K562 (cell line): ENCODE measurements at regions not wholly inside any gene's neighbourhood (a gene's known extent, or its start where the extent isn't known, plus 50 kb on each side); places are given as distances from the start of the nearest gene placed in this dataset.
A peak's percentile ranks its signal among the peaks of the same experiment; 100 is the strongest.
"Not testable (repeated sequence)": the region's sequence is repeated elsewhere in the genome, so short reads cannot be mapped to it uniquely, and the experiment has no call there.

ENCODE experiments used
- ATAC-seq: fragments of 200-7000 bp; cut with Tn5 transposase; 3 replicates; pipeline ENCODE4 v1.9.1; 2020; ENCODE audit warnings: moderate library complexity
- BruUV-seq: library from RNA; stranded (reverse); fragments of 400-500 nt; replicated peaks from 2 replicates; lab custom pipeline; 2021; lab: Mats Ljungman, UMichigan
- CTCF ChIA-PET: fragments of 300-600 bp; formaldehyde crosslinking; extraction: SDS; loops from one replicate; lab custom pipeline; 2021; ENCODE audit warnings: low intra/inter-chr PET ratio; lab: Yijun Ruan, JAX
- POLR2A ChIA-PET: fragments of 300-600, 350-650 bp; sonication (Branson Sonifier 250); formaldehyde crosslinking; extraction: SDS; loops from one replicate; lab custom pipeline; 2021; ENCODE audit warnings: antibody characterized with exemption, inconsistent platforms; lab: Yijun Ruan, JAX
- DNase-seq, 4 experiments: peaks; one replicate each; pipeline versions ENCODE4 v3.0.0 to v3.0.0-alpha.2; 2011 to 2018; ENCODE audit warnings: low spot score in 3 of 4, mixed read lengths in 3 of 4; ENCODE audit errors: extremely low read depth in 1 of 4
- FAIRE-seq: peaks from 2 replicates; lab custom pipeline; 2011; peaks lifted over from hg19 to GRCh38; lab: Jason Lieb, UNC
- H2AFZ ChIP-seq: 2 replicates; pipeline ENCODE4 v1.6.0; 2011; ENCODE audit warnings: low read depth, low read length, control low read depth, inconsistent platforms
- H3K27ac ChIP-seq: fragments of 200-600 bp; 3 replicates; pipeline ENCODE4 v1.8.0; 2011; ENCODE audit warnings: low read depth, mild to moderate bottlenecking, control low read depth, inconsistent platforms, low read length, moderate library complexity, mixed read lengths; ENCODE audit errors: extremely low read depth
- H3K27me3 ChIP-seq, 2 experiments: fragments of 300-600 bp in 1 of 2; 2 replicates in 1 of 2; 3 replicates in 1 of 2; pipeline versions ENCODE4 v1.6.0 to v1.8.0; 2011; ENCODE audit warnings: inconsistent platforms in 2 of 2, low read length in 2 of 2, mild to moderate bottlenecking in 1 of 2, mixed read lengths in 1 of 2, moderate library complexity in 1 of 2; ENCODE audit not compliant: control insufficient read depth in 2 of 2, insufficient read depth in 2 of 2
- H3K36me3 ChIP-seq: fragments of 300-600 bp; 3 replicates; pipeline ENCODE4 v1.8.0; 2011; ENCODE audit warnings: mild to moderate bottlenecking, low read length, inconsistent platforms; ENCODE audit not compliant: control insufficient read depth, insufficient read depth
- H3K4me1 ChIP-seq, 2 experiments: fragments of 200-600 bp in 1 of 2; replicated peaks in 1 of 2; 2 replicates in 1 of 2; 3 replicates in 1 of 2; pipeline versions ENCODE4 v1.5.1 to v1.8.0; 2011; ENCODE audit warnings: inconsistent platforms in 2 of 2, low read length in 2 of 2, mild to moderate bottlenecking in 1 of 2, mixed read lengths in 1 of 2, moderate library complexity in 1 of 2; ENCODE audit not compliant: control insufficient read depth in 2 of 2, insufficient read depth in 2 of 2
- H3K4me2 ChIP-seq: 2 replicates; pipeline ENCODE4 v1.6.1; 2011; ENCODE audit warnings: low read length, control low read depth, inconsistent platforms, mixed read lengths; ENCODE audit not compliant: insufficient read depth
- H3K4me3 ChIP-seq: fragments of 200-600 bp; sonication (generic), shearing (Covaris generic); 2 replicates; pipeline ENCODE4 v1.5.1; 2016; ENCODE audit warnings: control low read depth, inconsistent platforms
- H3K79me2 ChIP-seq: fragments of 200-600 bp; 3 replicates; pipeline ENCODE4 v1.8.0; 2011; ENCODE audit warnings: low read length, inconsistent platforms; ENCODE audit not compliant: control insufficient read depth, insufficient read depth
- H3K9ac ChIP-seq, 2 experiments: 2 replicates each; pipeline versions ENCODE4 v1.6.0 to v1.6.1; 2011; ENCODE audit warnings: low read depth in 2 of 2, low read length in 2 of 2, control low read depth in 1 of 2, inconsistent platforms in 1 of 2, mild to moderate bottlenecking in 1 of 2, mixed read lengths in 1 of 2; ENCODE audit not compliant: insufficient read depth in 1 of 2
- H3K9me1 ChIP-seq: one replicate; pipeline ENCODE4 v1.6.0; 2011; ENCODE audit warnings: inconsistent platforms, mild to moderate bottlenecking, low read length, moderate library complexity; ENCODE audit not compliant: control insufficient read depth, insufficient read depth
- H3K9me3 ChIP-seq: replicated peaks from 2 replicates; pipeline ENCODE4 v1.5.1; 2011; ENCODE audit warnings: low read depth, low read length, inconsistent platforms; ENCODE audit not compliant: control insufficient read depth, insufficient read depth
- H4K20me1 ChIP-seq: replicated peaks from 2 replicates; pipeline ENCODE4 v1.6.1; 2011; ENCODE audit warnings: low read length, inconsistent platforms, mixed read lengths; ENCODE audit not compliant: control insufficient read depth, insufficient read depth
- WGBS: fragments of 100-300 bp; shearing (Covaris generic); methylation state at CpG from one replicate; pipeline ENCODE4 v1.1.6; 2016; ENCODE audit warnings: low coverage, mixed read lengths; ENCODE audit not compliant: insufficient coverage; ENCODE audit errors: missing lambda C conversion rate; 5-methylcytosine and 5-hydroxymethylcytosine counted together
- in situ Hi-C: fragments of 300-500 bp; cut with MboI; formaldehyde crosslinking; loops from 4 replicates; pipeline ENCODE4 v1.15.0; 2018; ENCODE audit warnings: inconsistent platforms, mixed read lengths
- intact Hi-C: fragments of 100-400 bp; cut with micrococcal nuclease; formaldehyde crosslinking; loops from 2 replicates; pipeline ENCODE4 v1.14.2; 2022

GRCh38 chr2:90355546-90355945 lies 1664.1 kb downstream of the RPIA start:
- in situ Hi-C loops, H2AFZ ChIP-seq, POLR2A ChIA-PET, intact Hi-C loops, H3K9me3 ChIP-seq, DNase-seq, H3K79me2 ChIP-seq, H3K9ac ChIP-seq, H3K4me2 ChIP-seq, H3K27ac ChIP-seq, H3K4me3 ChIP-seq, CTCF ChIA-PET, H3K9me1 ChIP-seq, ATAC-seq, H3K27me3 ChIP-seq, H3K36me3 ChIP-seq, H4K20me1 ChIP-seq, FAIRE-seq, H3K4me1 ChIP-seq, BruUV-seq: not testable (repeated sequence)
- 0% methylated on average over 5 of the region's 9 CpGs for WGBS

- H3K79me2 ChIP-seq, H3K4me3 ChIP-seq, H3K9me1 ChIP-seq, POLR2A ChIA-PET, H3K9me3 ChIP-seq, H2AFZ ChIP-seq, H3K4me1 ChIP-seq, FAIRE-seq, H4K20me1 ChIP-seq, DNase-seq, BruUV-seq, H3K36me3 ChIP-seq, H3K4me2 ChIP-seq, H3K27me3 ChIP-seq, intact Hi-C loops, ATAC-seq, H3K9ac ChIP-seq, H3K27ac ChIP-seq, in situ Hi-C loops, CTCF ChIA-PET: not testable (repeated sequence)
- 0% methylated on average over 2 of the region's 15 CpGs for WGBS
Measured at GRCh38 chr2:90359344-90359743, 1667.9 kb downstream of the RPIA start.

- H3K36me3 ChIP-seq, H3K4me2 ChIP-seq, H3K4me3 ChIP-seq, POLR2A ChIA-PET, BruUV-seq, H3K27ac ChIP-seq, CTCF ChIA-PET, H3K9me3 ChIP-seq, in situ Hi-C loops, H4K20me1 ChIP-seq, H3K79me2 ChIP-seq, FAIRE-seq, ATAC-seq, H3K27me3 ChIP-seq, H3K4me1 ChIP-seq, intact Hi-C loops, H3K9me1 ChIP-seq, H3K9ac ChIP-seq, H2AFZ ChIP-seq: not testable (repeated sequence)
- DNase-seq: peak in 1 of 4 experiments; percentile 0
- 15% methylated on average over 31 of the region's 93 CpGs for whole genome bisulfite sequencing
Measured at GRCh38 chr2:90359887-90360730, 1668.6 kb downstream of the RPIA start.

- CTCF ChIA-PET, H3K79me2 ChIP-seq, FAIRE-seq, in situ Hi-C loops, BruUV-seq, H3K9me1 ChIP-seq, H3K4me1 ChIP-seq, intact Hi-C loops, H3K4me3 ChIP-seq, H3K27me3 ChIP-seq, H3K9me3 ChIP-seq, H2AFZ ChIP-seq, ATAC-seq, H4K20me1 ChIP-seq, H3K9ac ChIP-seq, H3K36me3 ChIP-seq, DNase-seq, POLR2A ChIA-PET, H3K27ac ChIP-seq, H3K4me2 ChIP-seq: not testable (repeated sequence)
- WGBS: 14% methylated on average over 7 of the region's 30 CpGs
Measured at GRCh38 chr2:90360731-90361035, 1669.2 kb downstream of the RPIA start.
